ENCODE measurements at regions not wholly inside any gene's neighbourhood (a gene's known extent, or its start where the extent isn't known, plus 50 kb on each side); places are given as distances from the start of the nearest gene placed in this dataset.
A peak's percentile ranks its signal among the peaks of the same experiment; 100 is the strongest.

DNA sequence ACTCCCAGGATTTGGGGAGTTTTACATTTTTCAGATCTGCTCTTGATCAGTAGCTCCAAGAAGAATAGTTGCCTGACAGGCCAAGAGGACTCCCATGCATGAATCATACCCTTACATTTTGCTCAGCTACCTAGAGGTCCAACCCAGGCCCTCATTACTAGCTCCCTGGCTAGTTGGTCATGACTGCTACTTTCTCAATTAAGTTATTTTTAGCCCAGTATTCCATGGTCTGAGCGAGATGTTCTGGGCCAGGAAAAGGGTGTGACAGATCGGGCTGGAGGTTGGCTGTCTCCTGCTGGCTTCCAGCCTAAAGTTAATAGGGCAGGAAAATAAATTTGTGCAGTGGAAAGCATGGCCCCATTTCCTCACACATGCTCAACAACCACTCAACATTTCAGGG, 379.2 kb downstream of the GRIN2B start:
- Mint-ChIP-seq H3K4me1 (ENCODE audit: low read depth) (no peaks in the 10 kb centered on the region), H3K9me3 (no peaks in the 10 kb centered on the region), H3K4me3 (no peak overlapping the region), H3K36me3 (ENCODE audit: low read depth) (no peaks in the 10 kb centered on the region), H3K27ac (no peak overlapping the region), H3K27me3 (ENCODE audit: low read depth) (no peaks in the 10 kb centered on the region)
- DNase-seq (ENCODE audit: low spot score): no peak

GRCh38 chr12:13599176-13599575, 382.2 kb downstream of the GRIN2B start:
- H3K27ac Mint-ChIP-seq: no peak overlapping the region
- H3K36me3 Mint-ChIP-seq (ENCODE audit: low read depth): no peaks in the 10 kb centered on the region
- H3K9me3 Mint-ChIP-seq: no peaks in the 10 kb centered on the region
- no peaks in the 10 kb centered on the region for H3K4me1 Mint-ChIP-seq (ENCODE audit: low read depth)
- no peaks in the 10 kb centered on the region for H3K27me3 Mint-ChIP-seq (ENCODE audit: low read depth)
- no peak overlapping the region for H3K4me3 Mint-ChIP-seq
- no peak for DNase-seq (ENCODE audit: low spot score)

- Mint-ChIP-seq H3K4me3 (no peak overlapping the region), H3K4me1 (ENCODE audit: low read depth) (no peaks in the 10 kb centered on the region), H3K9me3 (no peaks in the 10 kb centered on the region)
Observed at GRCh38 chr12:13597837-13598236, 383.6 kb downstream of the GRIN2B start.

DNA sequence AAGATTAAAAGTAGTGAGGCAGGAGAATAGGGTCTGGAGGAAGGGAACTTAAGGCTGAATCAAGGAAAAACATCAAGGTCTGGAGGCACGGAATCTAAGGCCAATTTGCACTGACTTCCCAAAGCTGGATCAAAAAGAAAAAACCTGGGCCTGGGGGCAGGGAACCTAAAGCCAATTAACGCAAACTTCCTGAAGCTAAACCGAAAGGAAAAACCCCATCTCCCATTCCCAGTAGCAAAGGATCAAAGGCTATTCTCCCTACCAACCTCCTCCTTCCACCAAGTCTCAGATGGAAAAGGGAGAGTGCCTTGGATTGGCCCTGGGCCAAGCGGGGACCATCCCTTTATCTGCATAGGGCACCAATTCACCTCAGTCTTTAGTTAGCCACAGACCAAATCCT, 384.2 kb downstream of the GRIN2B start:
- Mint-ChIP-seq H3K4me3 (no peak overlapping the region), H3K36me3 (ENCODE audit: low read depth) (no peaks in the 10 kb centered on the region), H3K27ac (no peak overlapping the region), H3K4me1 (ENCODE audit: low read depth) (peaks cover 3% of the 10 kb centered on the region), H3K9me3 (no peaks in the 10 kb centered on the region), H3K27me3 (ENCODE audit: low read depth) (no peaks in the 10 kb centered on the region)
- DNase-seq (ENCODE audit: low spot score): no peak

More at GRCh38 chr12:13597837-13598236, 383.6 kb downstream of the GRIN2B start:
- Mint-ChIP-seq H3K27ac (no peak overlapping the region), H3K36me3 (ENCODE audit: low read depth) (no peaks in the 10 kb centered on the region), H3K27me3 (ENCODE audit: low read depth) (no peaks in the 10 kb centered on the region)
- DNase-seq (ENCODE audit: low spot score): no peak

GRCh38 chr12:13596714-13597113, 384.7 kb downstream of the GRIN2B start:
- Mint-ChIP-seq H3K4me1 (ENCODE audit: low read depth) (peaks cover 8% of the 10 kb centered on the region), H3K36me3 (ENCODE audit: low read depth) (no peaks in the 10 kb centered on the region), H3K9me3 (no peaks in the 10 kb centered on the region), H3K4me3 (no peak overlapping the region), H3K27me3 (ENCODE audit: low read depth) (no peaks in the 10 kb centered on the region), H3K27ac (no peak overlapping the region)
- no peak for DNase-seq (ENCODE audit: low spot score)

GRCh38 chr12:13595536-13596443, 385.6 kb downstream of the GRIN2B start:
- DNase-seq (ENCODE audit: low spot score): no peak
- Mint-ChIP-seq H3K36me3 (ENCODE audit: low read depth) (no peaks in the 10 kb centered on the region), H3K9me3 (no peaks in the 10 kb centered on the region), H3K27ac (no peak overlapping the region), H3K4me1 (ENCODE audit: low read depth) (peaks cover 9% of the 10 kb centered on the region), H3K4me3 (no peak overlapping the region), H3K27me3 (ENCODE audit: low read depth) (no peaks in the 10 kb centered on the region)

GRCh38 chr12:13594731-13595514, 386.5 kb downstream of the GRIN2B start:
- DNase-seq (ENCODE audit: low spot score): no peak
- Mint-ChIP-seq H3K4me3 (no peak overlapping the region), H3K27ac (no peak overlapping the region)

GRCh38 chr12:13592063-13592942, 389.1 kb downstream of the GRIN2B start:
- no peaks in the 10 kb centered on the region for H3K36me3 Mint-ChIP-seq (ENCODE audit: low read depth)
- no peaks in the 10 kb centered on the region for H3K27me3 Mint-ChIP-seq (ENCODE audit: low read depth)
- peak overlapping the region; percentile 14 for H3K4me3 Mint-ChIP-seq
- H3K9me3 Mint-ChIP-seq: no peaks in the 10 kb centered on the region
- no peak for DNase-seq (ENCODE audit: low spot score)
- H3K27ac Mint-ChIP-seq: no peak overlapping the region
- peaks cover 9% of the 10 kb centered on the region for H3K4me1 Mint-ChIP-seq (ENCODE audit: low read depth)

More at GRCh38 chr12:13594731-13595514, 386.5 kb downstream of the GRIN2B start:
- Mint-ChIP-seq H3K4me1 (ENCODE audit: low read depth) (peaks cover 9% of the 10 kb centered on the region), H3K9me3 (no peaks in the 10 kb centered on the region), H3K27me3 (ENCODE audit: low read depth) (no peaks in the 10 kb centered on the region), H3K36me3 (ENCODE audit: low read depth) (no peaks in the 10 kb centered on the region)

GRCh38 chr12:13591488-13591887, 389.9 kb downstream of the GRIN2B start:
- Mint-ChIP-seq H3K4me3 (no peak overlapping the region), H3K9me3 (no peaks in the 10 kb centered on the region), H3K36me3 (ENCODE audit: low read depth) (no peaks in the 10 kb centered on the region), H3K27ac (no peak overlapping the region), H3K27me3 (ENCODE audit: low read depth) (no peaks in the 10 kb centered on the region), H3K4me1 (ENCODE audit: low read depth) (peaks cover 9% of the 10 kb centered on the region)
- no peak for DNase-seq (ENCODE audit: low spot score)

DNA sequence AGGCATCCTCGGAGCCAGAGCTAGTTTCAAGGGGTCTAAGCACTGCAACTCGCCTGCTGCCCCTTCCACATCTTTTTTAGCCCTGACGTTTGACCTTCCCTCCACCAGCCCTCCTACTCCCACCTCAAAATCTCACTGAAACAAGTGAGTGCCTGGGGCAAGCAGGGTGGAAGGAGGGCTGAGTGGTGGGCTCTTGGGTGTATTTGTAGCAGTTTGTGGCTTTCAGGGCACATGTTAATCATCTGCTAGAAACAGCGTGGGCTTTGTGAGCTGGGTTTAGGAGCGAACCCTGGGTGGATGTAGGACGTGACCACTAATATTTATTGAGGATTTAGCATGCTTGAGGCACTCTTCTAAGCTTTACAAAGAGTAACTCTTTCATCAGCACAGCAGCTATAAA, 390.3 kb downstream of the GRIN2B start:
- no peak for DNase-seq (ENCODE audit: low spot score)
- Mint-ChIP-seq H3K4me1 (ENCODE audit: low read depth) (peaks cover 9% of the 10 kb centered on the region), H3K27ac (no peak overlapping the region), H3K9me3 (no peaks in the 10 kb centered on the region), H3K4me3 (no peak overlapping the region), H3K36me3 (ENCODE audit: low read depth) (no peaks in the 10 kb centered on the region), H3K27me3 (ENCODE audit: low read depth) (no peaks in the 10 kb centered on the region)

DNA sequence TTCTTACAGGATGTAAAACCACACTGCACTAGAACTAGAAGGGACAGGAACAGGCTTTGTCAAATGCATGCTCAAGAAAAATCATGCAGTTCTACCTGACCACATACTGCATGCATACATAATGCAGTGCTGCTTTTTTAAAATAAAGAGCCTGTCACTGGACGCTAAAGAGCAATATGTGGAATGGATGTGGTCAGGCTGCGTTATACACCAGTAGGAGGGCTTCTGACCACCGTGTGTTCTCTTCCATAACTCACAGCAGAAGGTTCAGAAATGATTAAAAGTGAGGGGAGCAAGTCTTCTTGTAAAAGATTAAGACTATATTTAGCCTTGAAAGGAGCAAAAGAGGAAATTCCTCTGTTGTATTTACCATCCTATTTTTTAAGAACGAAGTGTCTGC, 392.0 kb downstream of the EMP1 start:
- peaks cover 9% of the 10 kb centered on the region for H3K4me1 Mint-ChIP-seq (ENCODE audit: low read depth)

DNA sequence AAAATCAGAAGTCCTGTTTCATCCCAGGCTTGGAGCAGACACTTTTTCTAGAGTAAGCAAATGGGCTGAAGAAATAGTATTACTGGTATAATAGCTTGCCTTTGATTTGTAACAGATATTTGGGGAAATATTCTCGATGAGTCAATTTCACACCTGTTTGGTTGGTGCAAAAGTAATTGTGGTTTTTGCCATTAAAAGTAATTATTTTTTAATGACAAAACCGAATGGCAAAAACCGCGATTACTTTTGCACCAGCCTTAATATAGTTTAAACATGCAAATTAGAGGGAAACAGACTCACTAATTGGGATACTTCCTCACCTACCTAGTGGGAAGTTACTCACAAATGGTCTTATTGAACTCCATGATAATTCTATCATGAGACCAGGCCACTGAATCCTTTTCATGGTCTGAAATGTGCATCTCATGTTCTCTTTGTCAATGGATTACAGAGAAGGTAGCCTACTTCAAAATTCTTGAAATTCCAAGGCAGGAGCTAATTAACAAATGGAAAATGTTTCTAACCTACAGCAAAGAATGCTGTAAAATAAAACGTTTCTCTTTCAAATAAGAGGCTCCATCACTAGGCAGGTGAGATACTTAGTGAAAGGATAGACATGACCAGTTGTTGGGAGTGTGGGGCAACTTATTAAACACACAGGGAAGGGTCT, 391.3 kb downstream of the EMP1 start:
- no peaks in the 10 kb centered on the region for H3K27me3 Mint-ChIP-seq (ENCODE audit: low read depth)
- H3K27ac Mint-ChIP-seq: no peak overlapping the region
- peaks cover 9% of the 10 kb centered on the region for H3K4me1 Mint-ChIP-seq (ENCODE audit: low read depth)
- DNase-seq (ENCODE audit: low spot score): no peak
- H3K9me3 Mint-ChIP-seq: no peaks in the 10 kb centered on the region
- no peaks in the 10 kb centered on the region for H3K36me3 Mint-ChIP-seq (ENCODE audit: low read depth)
- no peak overlapping the region for H3K4me3 Mint-ChIP-seq

More for the DNA sequence above, 392.0 kb downstream of the EMP1 start:
- Mint-ChIP-seq H3K36me3 (ENCODE audit: low read depth) (no peaks in the 10 kb centered on the region), H3K27ac (no peak overlapping the region), H3K9me3 (no peaks in the 10 kb centered on the region), H3K4me3 (no peak overlapping the region), H3K27me3 (ENCODE audit: low read depth) (no peaks in the 10 kb centered on the region)
- DNase-seq (ENCODE audit: low spot score): no peak

DNA sequence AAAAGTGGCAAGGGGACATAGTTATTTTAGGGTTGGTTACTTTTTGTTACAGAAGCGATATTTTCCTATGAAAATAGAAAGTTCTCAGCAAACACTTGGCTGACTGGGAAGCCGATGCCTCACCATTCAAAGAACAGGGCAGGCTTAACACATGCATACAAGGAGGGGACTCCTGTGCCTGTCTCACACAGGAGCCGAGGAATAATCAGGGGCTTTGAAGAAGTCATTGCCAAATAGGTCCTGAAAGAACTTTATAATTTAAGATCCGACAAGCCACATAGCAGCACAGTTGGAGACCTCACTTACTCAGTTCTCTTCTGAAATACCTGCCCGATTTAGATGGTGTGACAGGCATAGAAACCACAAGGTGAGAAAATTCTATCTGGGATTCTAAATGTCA, 389.8 kb downstream of the EMP1 start:
- Mint-ChIP-seq H3K9me3 (no peaks in the 10 kb centered on the region), H3K27ac (no peak overlapping the region), H3K4me3 (no peak overlapping the region), H3K4me1 (ENCODE audit: low read depth) (no peaks in the 10 kb centered on the region), H3K36me3 (ENCODE audit: low read depth) (no peaks in the 10 kb centered on the region), H3K27me3 (ENCODE audit: low read depth) (no peaks in the 10 kb centered on the region)
- DNase-seq (ENCODE audit: low spot score): no peak
